Ectodermal cell (in vitro differentiated cells): ENCODE measurements at regions not wholly inside any gene's neighbourhood (a gene's known extent, or its start where the extent isn't known, plus 50 kb on each side); places are given as distances from the start of the nearest gene placed in this dataset.

Experiments used
- H3K27ac ChIP-seq: 2 replicates; pipeline ENCODE4 v1.7.0; 2013; ENCODE audit warnings: mild to moderate bottlenecking, low read depth, low read length; ENCODE audit not compliant: insufficient read depth, poor library complexity, severe bottlenecking
- H3K27me3 ChIP-seq: 2 replicates; pipeline ENCODE4 v1.7.0; 2013; ENCODE audit warnings: mild to moderate bottlenecking, low read length; ENCODE audit not compliant: insufficient read depth, control insufficient read depth, poor library complexity, severe bottlenecking
- H3K36me3 ChIP-seq: one replicate; pipeline ENCODE4 v1.7.0; 2013; ENCODE audit warnings: low read length; ENCODE audit not compliant: control insufficient read depth, insufficient read depth
- H3K4me1 ChIP-seq: one replicate; pipeline ENCODE4 v1.7.0; 2013; ENCODE audit warnings: low read length; ENCODE audit not compliant: control insufficient read depth, insufficient read depth
- H3K4me3 ChIP-seq: 2 replicates; pipeline ENCODE4 v1.7.0; 2013; ENCODE audit warnings: low read depth, low read length, control low read depth; ENCODE audit not compliant: insufficient read depth
- H3K9me3 ChIP-seq: 2 replicates; pipeline ENCODE4 v1.7.0; 2013; ENCODE audit warnings: mild to moderate bottlenecking, low read length, moderate library complexity; ENCODE audit not compliant: control insufficient read depth
- WGBS, 2 experiments: methylation state at CpG; one replicate each; pipeline ENCODE4 v1.1.7; 2013; ENCODE audit warnings: missing lambda C conversion rate in 2 of 2; 5-methylcytosine and 5-hydroxymethylcytosine counted together

GRCh38 chr18:44216169-44216568, 464.5 kb upstream of the SETBP1 start:
- H3K27me3 ChIP-seq = no peaks in the 10 kb centered on the region
- no peak overlapping the region for H3K27ac ChIP-seq
- H3K4me3 ChIP-seq = no peak overlapping the region
- H3K36me3 ChIP-seq = no peaks in the 10 kb centered on the region
- no peaks in the 10 kb centered on the region for H3K9me3 ChIP-seq
- H3K4me1 ChIP-seq = no peaks in the 10 kb centered on the region
- WGBS, 2 experiments = 92 to 94% methylated on average over 1 of the region's 1 CpG

GRCh38 chr18:44227501-44227900, 453.2 kb upstream of the SETBP1 start:
- H3K9me3 ChIP-seq = no peaks in the 10 kb centered on the region
- H3K36me3 ChIP-seq = no peaks in the 10 kb centered on the region
- no peak overlapping the region for H3K27ac ChIP-seq
- H3K27me3 ChIP-seq = no peaks in the 10 kb centered on the region
- WGBS, 2 experiments = 92 to 93% methylated on average over 2 of the region's 2 CpGs
- no peak overlapping the region for H3K4me3 ChIP-seq
- H3K4me1 ChIP-seq = no peaks in the 10 kb centered on the region

GRCh38 chr18:44229693-44230108, 451.0 kb upstream of the SETBP1 start:
- H3K4me1 ChIP-seq = no peaks in the 10 kb centered on the region
- WGBS, 2 experiments = 91 to 92% methylated on average over 3 of the region's 3 CpGs
- no peaks in the 10 kb centered on the region for H3K27me3 ChIP-seq
- no peak overlapping the region for H3K27ac ChIP-seq
- no peaks in the 10 kb centered on the region for H3K36me3 ChIP-seq
- no peak overlapping the region for H3K4me3 ChIP-seq
- no peaks in the 10 kb centered on the region for H3K9me3 ChIP-seq

DNA sequence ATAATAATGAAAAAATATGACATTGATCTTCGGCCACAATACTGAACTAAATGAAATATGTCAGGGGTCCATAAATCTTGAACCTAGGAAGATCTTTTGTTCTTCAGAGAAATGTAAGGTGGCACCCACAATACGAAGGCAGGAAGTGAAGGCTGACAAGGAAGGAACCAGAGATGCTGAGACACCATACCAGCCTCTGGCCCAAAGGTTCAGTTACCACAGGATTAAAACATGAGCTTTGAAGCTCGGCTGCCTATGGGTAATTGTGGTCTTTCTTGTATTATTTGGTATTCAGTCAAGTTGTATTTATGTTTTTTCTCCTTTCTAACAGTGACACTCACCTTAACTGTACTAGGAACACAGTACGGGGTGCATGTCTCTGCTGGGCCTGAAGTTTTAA, 448.8 kb upstream of the SETBP1 start:
- no peaks in the 10 kb centered on the region for H3K27me3 ChIP-seq
- H3K27ac ChIP-seq = no peak overlapping the region
- no peaks in the 10 kb centered on the region for H3K4me1 ChIP-seq
- H3K4me3 ChIP-seq = no peak overlapping the region
- no peaks in the 10 kb centered on the region for H3K9me3 ChIP-seq
- no peaks in the 10 kb centered on the region for H3K36me3 ChIP-seq
- 93 to 95% methylated on average over 4 of the region's 4 CpGs for WGBS, 2 experiments

GRCh38 chr18:44232500-44232899, 448.2 kb upstream of the SETBP1 start:
- no peaks in the 10 kb centered on the region for H3K4me1 ChIP-seq
- no peaks in the 10 kb centered on the region for H3K9me3 ChIP-seq
- no peak overlapping the region for H3K4me3 ChIP-seq
- no peaks in the 10 kb centered on the region for H3K27me3 ChIP-seq
- no peak overlapping the region for H3K27ac ChIP-seq
- WGBS, 2 experiments = 100% methylated on average over 1 of the region's 1 CpG; no CpG with 5 or more reads in 1 of the 2 experiments
- no peaks in the 10 kb centered on the region for H3K36me3 ChIP-seq

GRCh38 chr18:44238454-44238853, 442.2 kb upstream of the SETBP1 start:
- Histone ChIP-seq H3K27ac (no peak overlapping the region), H3K4me1 (no peaks in the 10 kb centered on the region), H3K4me3 (no peak overlapping the region), H3K27me3 (no peaks in the 10 kb centered on the region), H3K36me3 (no peaks in the 10 kb centered on the region), H3K9me3 (no peaks in the 10 kb centered on the region)
- 82 to 91% methylated on average over 2 of the region's 2 CpGs for WGBS, 2 experiments

DNA sequence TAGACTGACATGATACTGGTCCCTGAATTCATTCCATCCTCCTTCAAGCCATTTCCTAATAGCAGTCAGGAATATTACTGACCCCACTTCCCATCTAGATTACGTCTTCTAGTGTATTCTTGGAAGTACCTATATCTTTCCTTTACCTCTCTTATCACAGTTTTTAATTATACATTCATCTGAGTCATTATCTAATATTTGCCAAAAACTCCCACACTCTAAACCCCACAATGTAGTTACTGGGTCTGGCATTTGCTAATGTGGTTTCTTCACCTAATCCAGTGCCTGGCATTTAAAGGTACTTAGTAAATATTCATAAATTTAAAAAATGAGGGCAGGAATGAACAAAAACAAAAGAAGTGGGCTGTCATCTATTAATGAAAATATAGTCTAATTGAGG, 441.8 kb upstream of the SETBP1 start:
- H3K27me3 ChIP-seq = no peaks in the 10 kb centered on the region
- H3K4me1 ChIP-seq = no peaks in the 10 kb centered on the region
- no peaks in the 10 kb centered on the region for H3K9me3 ChIP-seq
- no peaks in the 10 kb centered on the region for H3K36me3 ChIP-seq
- 89 to 94% methylated on average over 1 of the region's 1 CpG for WGBS, 2 experiments
- no peak overlapping the region for H3K27ac ChIP-seq
- no peak overlapping the region for H3K4me3 ChIP-seq

DNA sequence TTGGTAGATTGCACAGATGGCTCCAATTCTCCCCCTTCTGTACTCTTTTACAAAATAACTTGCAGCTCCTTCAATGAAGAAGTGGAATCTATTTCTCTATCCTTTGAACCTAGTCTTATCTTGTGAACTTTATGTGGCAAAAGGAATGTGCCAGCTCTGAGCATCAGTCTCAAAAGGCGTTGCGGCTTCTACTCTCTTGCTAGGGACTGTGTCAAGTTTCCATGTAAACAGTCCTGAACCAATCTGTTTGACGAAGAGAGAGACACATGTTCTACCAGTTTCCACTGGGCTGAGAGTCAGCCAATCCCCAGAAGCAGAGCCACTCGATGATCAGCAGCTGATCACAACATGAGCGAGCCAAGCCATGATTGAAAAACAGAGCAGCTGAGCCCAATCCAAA, 439.7 kb upstream of the SETBP1 start:
- Histone ChIP-seq H3K27me3 (no peaks in the 10 kb centered on the region), H3K36me3 (no peaks in the 10 kb centered on the region), H3K4me1 (no peaks in the 10 kb centered on the region), H3K4me3 (no peak overlapping the region), H3K9me3 (no peaks in the 10 kb centered on the region), H3K27ac (no peak overlapping the region)
- 91 to 92% methylated on average over 5 of the region's 5 CpGs for WGBS, 2 experiments

DNA sequence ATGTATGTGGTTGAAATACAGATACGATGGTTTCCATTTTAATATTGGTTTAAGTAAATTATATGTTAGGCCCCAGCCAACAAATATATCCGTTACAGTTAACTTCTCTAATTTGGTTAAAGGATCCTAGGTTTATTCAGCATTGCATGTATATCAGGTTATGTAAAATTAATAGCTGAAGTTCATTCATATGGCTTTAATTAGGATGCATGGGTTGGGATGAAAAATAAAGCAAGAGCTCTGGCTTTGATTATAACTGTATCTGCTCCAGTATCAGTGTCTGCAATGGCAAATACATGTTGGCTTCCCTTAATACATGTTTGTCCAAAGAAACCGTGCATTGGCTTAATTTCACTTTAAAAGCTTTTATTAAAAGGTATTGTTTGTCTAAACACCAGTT, 435.7 kb upstream of the SETBP1 start:
- Histone ChIP-seq H3K36me3 (no peaks in the 10 kb centered on the region), H3K9me3 (no peaks in the 10 kb centered on the region), H3K4me3 (no peak overlapping the region), H3K27ac (no peak overlapping the region), H3K4me1 (no peaks in the 10 kb centered on the region), H3K27me3 (no peaks in the 10 kb centered on the region)
- WGBS, 2 experiments = 94% methylated on average over 3 of the region's 3 CpGs; no CpG with 5 or more reads in 1 of the 2 experiments

- WGBS, 2 experiments = 93 to 95% methylated on average over 2 of the region's 2 CpGs
- no peaks in the 10 kb centered on the region for H3K27me3 ChIP-seq
- H3K4me1 ChIP-seq = no peaks in the 10 kb centered on the region
- no peaks in the 10 kb centered on the region for H3K9me3 ChIP-seq
- H3K36me3 ChIP-seq = no peaks in the 10 kb centered on the region
- H3K4me3 ChIP-seq = no peak overlapping the region
- H3K27ac ChIP-seq = no peak overlapping the region
Observed at GRCh38 chr18:44246001-44246400, 434.7 kb upstream of the SETBP1 start.

DNA sequence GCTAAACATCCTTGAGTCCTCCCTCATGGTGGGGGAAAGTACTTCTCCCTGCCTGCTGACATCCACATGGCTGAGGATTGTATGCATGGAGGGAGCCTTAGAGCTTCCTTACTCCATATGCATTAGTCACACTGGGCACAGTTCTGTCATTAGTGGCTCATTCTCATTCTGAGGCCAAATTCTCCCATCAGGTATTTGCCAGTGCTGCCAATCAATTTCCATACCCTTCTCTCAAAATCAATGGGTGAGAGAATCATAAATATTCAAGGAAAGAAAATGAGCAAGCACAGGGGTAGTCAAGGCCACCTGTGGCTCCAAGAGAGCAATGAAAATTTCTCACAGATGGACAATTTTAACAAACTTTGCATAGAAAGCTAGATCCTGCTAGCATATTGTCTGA, 422.6 kb upstream of the SETBP1 start:
- Histone ChIP-seq H3K4me1 (no peaks in the 10 kb centered on the region), H3K9me3 (no peaks in the 10 kb centered on the region), H3K36me3 (no peaks in the 10 kb centered on the region), H3K4me3 (no peak overlapping the region), H3K27me3 (no peaks in the 10 kb centered on the region), H3K27ac (no peak overlapping the region)
